ENCODE measurements at regions not wholly inside any gene's neighbourhood (a gene's known extent, or its start where the extent isn't known, plus 50 kb on each side); places are given as distances from the start of the nearest gene placed in this dataset.

- H3K4me1 ChIP-seq (ENCODE audit: control insufficient read depth in 2 of 2, insufficient read depth in 2 of 2, low read length in 2 of 2) = no peaks in the 10 kb centered on the region
- DNase-seq = no peak
- TF ChIP-seq EZH2 (IDR thresholded peaks at IDR 0.05; ENCODE audit: borderline replicate concordance, insufficient read depth, low read depth, low read length, poor library complexity, severe bottlenecking) (no peak), CTCF (IDR thresholded peaks at IDR 0.05) (no peak)
- ChIA-PET CTCF (no interaction called here), POLR2A (no interaction called here)
- WGBS (ENCODE audit: insufficient coverage) = no CpG with 5 or more reads among the region's 6 CpGs
- no peaks in the 10 kb centered on the region for H3K9me3 ChIP-seq (ENCODE audit: control extremely low read depth in 1 of 3, control insufficient read depth in 2 of 3, insufficient read depth in 1 of 3, low read length in 2 of 3)
- H2AFZ ChIP-seq (ENCODE audit: insufficient read depth, low read depth, low read length, poor library complexity, severe bottlenecking) = no peak overlapping the region
- no peaks in the 10 kb centered on the region for H3K36me3 ChIP-seq (replicated peaks in 1 of 2; ENCODE audit: control extremely low read depth in 1 of 2, control insufficient read depth in 1 of 2, extremely low read depth in 1 of 2, insufficient read depth in 2 of 2, low read length in 1 of 2)
- no peaks in the 10 kb centered on the region for H3K27me3 ChIP-seq (replicated peaks in 1 of 4; ENCODE audit: control extremely low read depth in 1 of 4, control insufficient read depth in 3 of 4, insufficient read depth in 4 of 4, low read length in 3 of 4)
- H3K79me2 ChIP-seq (ENCODE audit: control insufficient read depth, insufficient read depth, low read length) = no peaks in the 10 kb centered on the region
- H3K4me3 ChIP-seq (ENCODE audit: control extremely low read depth in 1 of 5, extremely low read depth in 1 of 5, insufficient read depth in 1 of 5, low read depth in 2 of 5, low read length in 4 of 5) = no peak overlapping the region
- H3K4me2 ChIP-seq (replicated peaks; ENCODE audit: low read depth, low read length, poor library complexity, severe bottlenecking) = no peak overlapping the region
- Mint-ChIP-seq H3K4me1 (no peaks in the 10 kb centered on the region), H3K4me3 (no peak overlapping the region), H3K27ac (no peak overlapping the region), H3K27me3 (no peaks in the 10 kb centered on the region), H3K9me3 (ENCODE audit: insufficient read depth) (peaks cover 3% of the 10 kb centered on the region)
- no peak overlapping the region for H3K9ac ChIP-seq (ENCODE audit: low read length)
- no peak overlapping the region for H3K27ac ChIP-seq (ENCODE audit: low read length in 2 of 2)
- no peak for ATAC-seq (ENCODE audit: low read depth)
- no peaks in the 10 kb centered on the region for H4K20me1 ChIP-seq (ENCODE audit: control insufficient read depth, insufficient read depth, low read length, poor library complexity, severe bottlenecking)
- intact Hi-C loops (cut with micrococcal nuclease) = no loop called here
Measured at GRCh38 chr7:41183741-41184140, 519.1 kb downstream of the INHBA start.

DNA sequence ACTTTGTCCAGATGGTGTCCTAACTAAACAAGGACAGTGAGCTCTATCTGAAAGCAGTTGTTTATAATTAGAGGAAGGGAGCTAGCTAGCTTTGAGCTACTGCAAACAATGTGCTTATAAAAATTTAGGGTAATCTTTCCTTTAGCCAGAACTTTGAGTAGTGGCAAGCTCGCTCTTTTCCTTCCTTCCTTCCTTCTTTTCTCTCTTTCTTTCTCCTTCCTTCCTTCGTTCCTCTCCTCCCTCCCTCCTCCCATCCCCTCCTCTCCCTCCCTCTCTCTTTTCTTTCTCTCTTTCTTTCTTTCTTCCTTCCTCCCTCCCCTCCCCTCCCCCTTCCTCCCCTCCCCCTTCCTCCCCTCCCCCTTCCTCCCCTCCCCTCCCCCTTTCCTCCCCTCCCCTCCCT lies 520.1 kb downstream of the INHBA start:
- H3K27ac ChIP-seq (ENCODE audit: low read length in 2 of 2) = no peak overlapping the region
- intact Hi-C loops (cut with micrococcal nuclease) = no loop called here
- ATAC-seq (ENCODE audit: low read depth) (no peak), DNase-seq (no peak)
- Mint-ChIP-seq H3K4me1 (no peaks in the 10 kb centered on the region), H3K4me3 (no peak overlapping the region), H3K27me3 (no peaks in the 10 kb centered on the region), H3K9me3 (ENCODE audit: insufficient read depth) (peaks cover 3% of the 10 kb centered on the region), H3K27ac (no peak overlapping the region)
- H4K20me1 ChIP-seq (ENCODE audit: control insufficient read depth, insufficient read depth, low read length, poor library complexity, severe bottlenecking) = no peaks in the 10 kb centered on the region
- H3K9ac ChIP-seq (ENCODE audit: low read length) = no peak overlapping the region
- H3K4me2 ChIP-seq (replicated peaks; ENCODE audit: low read depth, low read length, poor library complexity, severe bottlenecking) = no peak overlapping the region
- ChIA-PET CTCF (no interaction called here), POLR2A (no interaction called here)
- H3K36me3 ChIP-seq (replicated peaks in 1 of 2; ENCODE audit: control extremely low read depth in 1 of 2, control insufficient read depth in 1 of 2, extremely low read depth in 1 of 2, insufficient read depth in 2 of 2, low read length in 1 of 2) = no peaks in the 10 kb centered on the region
- no peak for TF ChIP-seq EZH2 (IDR thresholded peaks at IDR 0.05; ENCODE audit: borderline replicate concordance, insufficient read depth, low read depth, low read length, poor library complexity, severe bottlenecking)
- TF ChIP-seq CTCF (IDR thresholded peaks at IDR 0.05) = no peak
- H3K9me3 ChIP-seq (ENCODE audit: control extremely low read depth in 1 of 3, control insufficient read depth in 2 of 3, insufficient read depth in 1 of 3, low read length in 2 of 3) = no peaks in the 10 kb centered on the region
- H3K79me2 ChIP-seq (ENCODE audit: control insufficient read depth, insufficient read depth, low read length) = no peaks in the 10 kb centered on the region
- no peaks in the 10 kb centered on the region for H3K4me1 ChIP-seq (ENCODE audit: control insufficient read depth in 2 of 2, insufficient read depth in 2 of 2, low read length in 2 of 2)
- no peak overlapping the region for H3K4me3 ChIP-seq (ENCODE audit: control extremely low read depth in 1 of 5, extremely low read depth in 1 of 5, insufficient read depth in 1 of 5, low read depth in 2 of 5, low read length in 4 of 5)
- WGBS (ENCODE audit: insufficient coverage) = no CpG with 5 or more reads among the region's 2 CpGs
- no peak overlapping the region for H2AFZ ChIP-seq (ENCODE audit: insufficient read depth, low read depth, low read length, poor library complexity, severe bottlenecking)
- H3K27me3 ChIP-seq (replicated peaks in 1 of 4; ENCODE audit: control extremely low read depth in 1 of 4, control insufficient read depth in 3 of 4, insufficient read depth in 4 of 4, low read length in 3 of 4) = no peaks in the 10 kb centered on the region
